HUES64 (cell line): ENCODE measurements at regions not wholly inside any gene's neighbourhood (a gene's known extent, or its start where the extent isn't known, plus 50 kb on each side); places are given as distances from the start of the nearest gene placed in this dataset.

Source experiments
- H3K27ac ChIP-seq: 2 replicates; pipeline ENCODE4 v1.7.0; 2013; ENCODE audit warnings: low read depth, low read length, inconsistent platforms
- H3K27me3 ChIP-seq: 2 replicates; pipeline ENCODE4 v1.6.1; 2013; ENCODE audit warnings: mild to moderate bottlenecking, low read length; ENCODE audit not compliant: insufficient read depth
- H3K36me3 ChIP-seq: 2 replicates; pipeline ENCODE4 v1.6.1; 2013; ENCODE audit warnings: mild to moderate bottlenecking, low read length; ENCODE audit not compliant: insufficient read depth
- H3K4me1 ChIP-seq: 2 replicates; pipeline ENCODE4 v1.6.1; 2013; ENCODE audit warnings: mild to moderate bottlenecking, low read length, moderate library complexity; ENCODE audit not compliant: insufficient read depth
- H3K4me3 ChIP-seq: 2 replicates; pipeline ENCODE4 v1.5.1; 2013; ENCODE audit warnings: mild to moderate bottlenecking, low read length, moderate library complexity
- H3K9ac ChIP-seq: 2 replicates; pipeline ENCODE4 v1.6.1; 2013; ENCODE audit warnings: mild to moderate bottlenecking, low read depth, low read length
- H3K9me3 ChIP-seq: 2 replicates; pipeline ENCODE4 v1.6.1; 2013; ENCODE audit warnings: low read depth, low read length; ENCODE audit not compliant: insufficient read depth
- WGBS: fragments of 150-250, 120-280 bp; methylation state at CpG from one replicate; pipeline ENCODE4 v1.1.7; 2013; ENCODE audit warnings: missing lambda C conversion rate; 5-methylcytosine and 5-hydroxymethylcytosine counted together

GRCh38 chr12:114976372-114976771 lies 292.4 kb upstream of the TBX3 start:
- 98% methylated on average over 2 of the region's 2 CpGs for WGBS
- no peak overlapping the region for H3K9ac ChIP-seq
- H3K27ac ChIP-seq: no peak overlapping the region
- H3K9me3 ChIP-seq: no peaks in the 10 kb centered on the region
- no peaks in the 10 kb centered on the region for H3K27me3 ChIP-seq
- H3K36me3 ChIP-seq: no peaks in the 10 kb centered on the region
- H3K4me3 ChIP-seq: no peak overlapping the region
- H3K4me1 ChIP-seq: no peaks in the 10 kb centered on the region

DNA sequence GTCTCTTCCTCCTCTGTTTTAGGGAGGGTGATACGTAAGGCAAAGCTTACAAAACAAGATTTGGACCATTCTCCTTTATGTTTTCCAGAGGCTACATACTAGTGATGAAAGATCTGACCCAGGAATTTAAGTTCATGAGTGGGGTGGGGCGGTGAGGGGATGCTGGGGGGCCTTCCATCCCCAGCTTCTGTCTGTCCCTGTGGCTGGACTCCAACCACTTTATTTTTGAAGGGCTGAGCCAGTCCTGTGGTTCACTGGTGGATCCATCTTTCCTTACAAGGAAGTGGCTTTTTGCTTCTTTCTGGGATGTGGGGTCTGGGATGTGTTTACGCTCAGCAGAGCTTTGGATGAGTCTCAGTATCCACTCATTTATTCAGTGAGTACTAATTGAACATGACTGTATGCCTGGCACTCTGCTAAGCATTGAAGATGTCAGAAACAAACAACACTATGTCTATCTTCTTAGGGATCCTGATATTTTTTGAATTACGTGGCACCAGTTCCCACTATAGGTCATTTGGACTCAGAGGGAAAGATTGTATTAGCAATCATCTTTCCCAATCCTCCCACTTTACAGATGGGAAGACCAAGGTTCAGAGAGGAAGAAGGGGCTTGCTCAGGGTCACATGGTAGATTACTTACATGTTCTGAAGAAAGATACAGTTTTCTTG lies 291.8 kb upstream of the TBX3 start:
- Histone ChIP-seq H3K4me3 (no peak overlapping the region), H3K9me3 (no peaks in the 10 kb centered on the region), H3K36me3 (no peaks in the 10 kb centered on the region), H3K9ac (no peak overlapping the region), H3K27me3 (no peaks in the 10 kb centered on the region), H3K4me1 (no peaks in the 10 kb centered on the region), H3K27ac (no peak overlapping the region)
- 100% methylated on average over 2 of the region's 4 CpGs for WGBS

DNA sequence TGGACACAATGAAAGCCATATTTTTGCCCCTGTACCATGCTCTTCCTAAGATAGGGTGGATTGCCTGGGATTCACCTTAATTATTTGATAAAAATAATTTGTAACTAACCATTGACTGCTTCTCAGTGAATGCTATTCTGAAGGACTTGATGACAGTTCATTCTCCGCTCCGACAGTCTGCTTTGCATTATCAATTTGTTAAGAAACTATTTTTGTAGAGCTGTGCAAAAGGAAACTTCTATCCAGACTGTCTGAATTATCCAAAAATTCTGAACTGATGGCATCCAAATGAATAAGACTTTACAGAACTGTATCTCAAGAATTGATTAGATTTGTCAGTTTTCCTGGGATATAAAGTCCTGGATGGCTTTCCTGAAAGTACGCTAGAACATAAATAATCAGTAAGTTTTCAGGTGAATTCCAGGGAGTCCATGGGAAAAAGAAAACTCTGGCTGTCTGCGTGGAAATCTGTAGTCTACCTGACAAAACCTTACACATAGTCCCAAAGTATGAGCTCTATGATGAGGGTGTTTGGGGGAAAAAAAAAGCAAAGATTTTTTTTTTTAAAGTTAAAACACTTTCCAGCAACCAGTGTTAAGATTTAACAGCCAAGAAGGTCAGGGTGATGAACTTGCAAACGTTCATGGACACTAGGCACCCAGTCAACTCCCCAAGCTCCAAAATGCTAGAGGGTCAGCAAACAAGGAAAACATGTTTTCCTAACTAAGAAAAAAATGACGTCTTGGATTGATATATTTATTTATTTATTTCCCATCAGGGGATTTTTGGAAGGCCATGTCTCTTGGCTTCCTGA lies 291.1 kb upstream of the TBX3 start:
- Histone ChIP-seq H3K4me1 (no peaks in the 10 kb centered on the region), H3K27me3 (no peaks in the 10 kb centered on the region), H3K36me3 (no peaks in the 10 kb centered on the region), H3K9me3 (no peaks in the 10 kb centered on the region), H3K27ac (no peak overlapping the region), H3K9ac (no peak overlapping the region), H3K4me3 (no peak overlapping the region)
- 86% methylated on average over 5 of the region's 6 CpGs for WGBS

DNA sequence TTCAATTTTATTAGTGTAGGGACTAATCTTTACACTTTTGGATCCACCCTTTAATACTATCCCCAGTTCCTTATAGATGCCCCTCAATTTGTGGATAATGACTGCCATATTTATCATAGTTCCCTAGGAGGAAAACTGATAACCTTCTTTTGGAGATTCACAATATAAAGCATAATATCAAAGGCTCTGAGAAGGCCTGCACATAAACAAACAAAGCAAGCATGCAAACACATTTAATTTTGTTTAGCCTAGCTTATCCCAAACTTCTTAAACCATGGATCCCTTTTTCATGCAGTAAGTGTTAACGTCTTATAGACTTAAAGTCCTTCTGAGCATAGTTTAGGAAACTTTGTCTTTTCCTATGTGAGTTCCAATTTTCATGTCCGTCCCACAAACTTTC lies 290.4 kb upstream of the TBX3 start:
- no peak overlapping the region for H3K9ac ChIP-seq
- H3K36me3 ChIP-seq: no peaks in the 10 kb centered on the region
- 95% methylated on average over 2 of the region's 2 CpGs for WGBS
- no peaks in the 10 kb centered on the region for H3K9me3 ChIP-seq
- H3K27me3 ChIP-seq: no peaks in the 10 kb centered on the region
- no peaks in the 10 kb centered on the region for H3K4me1 ChIP-seq
- no peak overlapping the region for H3K4me3 ChIP-seq
- no peak overlapping the region for H3K27ac ChIP-seq

GRCh38 chr12:114968727-114969126 lies 284.8 kb upstream of the TBX3 start:
- no peak overlapping the region for H3K27ac ChIP-seq
- 94% methylated on average over 4 of the region's 4 CpGs for WGBS
- H3K27me3 ChIP-seq: no peaks in the 10 kb centered on the region
- no peak overlapping the region for H3K4me3 ChIP-seq
- no peaks in the 10 kb centered on the region for H3K4me1 ChIP-seq
- H3K9ac ChIP-seq: no peak overlapping the region
- no peaks in the 10 kb centered on the region for H3K36me3 ChIP-seq
- 0 out of 2 replicates have a peak, but pooled peaks cover under 1% of the 10 kb centered on the region for H3K9me3 ChIP-seq

DNA sequence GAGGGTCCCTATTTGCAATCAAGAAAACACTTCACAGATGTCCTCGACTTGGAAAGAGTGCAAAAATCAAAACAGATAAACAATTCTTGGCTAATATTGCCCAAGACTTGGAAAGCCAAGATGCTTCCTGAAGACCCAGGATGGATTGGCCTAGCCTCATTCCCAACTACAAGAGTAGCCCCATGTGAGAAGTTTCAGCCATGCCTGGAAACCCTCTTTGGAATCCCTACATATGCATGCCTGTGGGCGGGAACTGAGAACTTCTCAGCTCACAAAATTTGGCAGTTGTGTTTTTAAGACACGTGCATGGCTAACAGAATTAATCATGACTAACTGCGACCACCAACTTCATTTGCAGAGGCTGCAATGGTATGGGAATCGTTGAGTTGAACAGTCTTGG lies 283.2 kb upstream of the TBX3 start:
- H3K9ac ChIP-seq: no peak overlapping the region
- WGBS: 87% methylated on average over 5 of the region's 5 CpGs
- no peak overlapping the region for H3K27ac ChIP-seq
- H3K4me3 ChIP-seq: no peak overlapping the region
- H3K9me3 ChIP-seq: 0 out of 2 replicates have a peak, but pooled peaks cover 3% of the 10 kb centered on the region
- no peaks in the 10 kb centered on the region for H3K36me3 ChIP-seq
- H3K4me1 ChIP-seq: no peaks in the 10 kb centered on the region
- no peaks in the 10 kb centered on the region for H3K27me3 ChIP-seq

GRCh38 chr12:114964841-114965240 lies 280.9 kb upstream of the TBX3 start:
- no peak overlapping the region for H3K9ac ChIP-seq
- H3K27me3 ChIP-seq: no peaks in the 10 kb centered on the region

DNA sequence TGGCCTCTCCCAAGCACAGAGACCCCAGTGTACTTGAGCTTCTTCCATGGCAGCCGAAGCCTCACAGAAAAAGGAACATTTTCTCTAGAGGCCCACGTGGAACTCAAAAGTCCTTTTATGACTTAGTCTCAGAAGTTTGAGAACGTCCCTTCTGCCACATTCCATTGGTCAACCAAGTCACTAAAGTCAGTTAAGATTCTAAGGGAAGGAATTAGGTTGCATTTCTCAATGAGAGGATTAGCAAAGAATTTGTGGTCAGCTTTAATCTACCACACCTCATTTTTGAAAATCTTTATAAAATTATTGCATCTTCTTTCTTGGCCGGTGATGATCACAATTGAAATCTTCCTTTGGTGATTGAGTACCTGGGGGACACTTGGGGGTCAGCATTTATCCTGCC lies 279.9 kb upstream of the TBX3 start:
- Histone ChIP-seq H3K27me3 (no peaks in the 10 kb centered on the region), H3K36me3 (no peaks in the 10 kb centered on the region), H3K4me1 (no peaks in the 10 kb centered on the region), H3K4me3 (no peak overlapping the region), H3K27ac (no peak overlapping the region), H3K9ac (no peak overlapping the region), H3K9me3 (0 out of 2 replicates have a peak, but pooled peaks cover 3% of the 10 kb centered on the region)
- WGBS: 87% methylated on average over 4 of the region's 4 CpGs

More at GRCh38 chr12:114964841-114965240, 280.9 kb upstream of the TBX3 start:
- Histone ChIP-seq H3K36me3 (no peaks in the 10 kb centered on the region), H3K27ac (no peak overlapping the region), H3K4me3 (no peak overlapping the region), H3K4me1 (no peaks in the 10 kb centered on the region), H3K9me3 (0 out of 2 replicates have a peak, but pooled peaks cover 3% of the 10 kb centered on the region)
- 100% methylated on average over 1 of the region's 2 CpGs for WGBS

DNA sequence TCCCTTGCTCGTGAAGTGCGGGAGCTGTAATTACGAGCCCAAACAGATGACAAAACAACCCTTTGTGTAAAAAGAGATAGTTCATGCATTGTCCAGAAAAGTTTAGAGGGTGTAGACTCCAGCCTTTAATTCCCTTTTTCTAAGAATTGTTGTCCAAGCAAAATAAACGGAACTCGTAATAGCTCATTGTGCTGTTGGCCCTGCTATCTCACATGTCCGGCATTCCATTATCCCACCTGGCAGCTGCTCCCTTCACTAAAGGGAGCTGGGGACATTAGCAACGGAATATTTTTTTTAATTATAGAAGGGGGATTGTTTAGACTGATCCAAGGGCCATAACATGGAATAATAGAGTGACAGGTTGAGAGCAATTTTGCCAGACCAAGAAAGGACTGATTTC lies 277.5 kb upstream of the TBX3 start:
- no peak overlapping the region for H3K4me3 ChIP-seq
- H3K27ac ChIP-seq: no peak overlapping the region
- no peaks in the 10 kb centered on the region for H3K27me3 ChIP-seq
- no peaks in the 10 kb centered on the region for H3K4me1 ChIP-seq
- no peaks in the 10 kb centered on the region for H3K36me3 ChIP-seq
- H3K9ac ChIP-seq: no peak overlapping the region
- H3K9me3 ChIP-seq: 0 out of 2 replicates have a peak, but pooled peaks cover 3% of the 10 kb centered on the region
- 96% methylated on average over 7 of the region's 7 CpGs for WGBS

- Histone ChIP-seq H3K4me1 (no peaks in the 10 kb centered on the region), H3K36me3 (no peaks in the 10 kb centered on the region)
Observed at GRCh38 chr12:114958538-114958937, 274.6 kb upstream of the TBX3 start.

DNA sequence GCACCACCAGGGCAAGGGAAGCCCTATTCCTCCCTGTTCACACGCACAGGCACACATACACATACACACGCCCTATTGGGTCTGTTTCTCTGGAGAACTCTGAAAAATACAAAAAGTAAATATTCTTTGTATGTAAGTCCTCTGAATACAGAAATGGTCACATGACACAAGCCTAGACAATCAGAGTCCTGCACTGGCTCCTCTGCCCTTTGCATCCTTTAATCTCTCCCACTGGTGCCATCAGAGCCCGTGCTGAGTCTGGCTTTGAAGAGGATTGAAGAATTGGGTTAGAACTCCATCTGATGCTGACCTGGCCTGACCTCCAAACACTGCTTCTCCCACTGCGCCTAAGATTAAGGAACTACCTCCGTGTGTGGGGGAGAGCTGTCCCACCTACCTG lies 273.2 kb upstream of the TBX3 start:
- Histone ChIP-seq H3K27me3 (no peaks in the 10 kb centered on the region), H3K4me3 (no peak overlapping the region), H3K27ac (no peak overlapping the region), H3K4me1 (no peaks in the 10 kb centered on the region), H3K9me3 (no peaks in the 10 kb centered on the region), H3K9ac (no peak overlapping the region), H3K36me3 (no peaks in the 10 kb centered on the region)
- WGBS: 95% methylated on average over 2 of the region's 5 CpGs

More at GRCh38 chr12:114958538-114958937, 274.6 kb upstream of the TBX3 start:
- H3K9ac ChIP-seq: no peak overlapping the region
- H3K4me3 ChIP-seq: no peak overlapping the region
- H3K27me3 ChIP-seq: no peaks in the 10 kb centered on the region
- 0 out of 2 replicates have a peak, but pooled peaks cover under 1% of the 10 kb centered on the region for H3K9me3 ChIP-seq
- 82% methylated on average over 4 of the region's 4 CpGs for WGBS
- H3K27ac ChIP-seq: no peak overlapping the region
